ENCODE measurements at regions not wholly inside any gene's neighbourhood (a gene's known extent, or its start where the extent isn't known, plus 50 kb on each side); places are given as distances from the start of the nearest gene placed in this dataset.

GRCh38 chr3:72111265-72112205 lies 326.6 kb upstream of the PROK2 start:
- H3K27me3 ChIP-seq = no peaks in the 10 kb centered on the region
- H3K9me3 ChIP-seq = no peaks in the 10 kb centered on the region
- H3K4me3 ChIP-seq = no peak overlapping the region
- no peaks in the 10 kb centered on the region for H3K36me3 ChIP-seq
- intact Hi-C loops (cut with DNase I) = no loop called here
- DNase-seq (ENCODE audit: extremely low spot score) = no peak
- TF ChIP-seq EP300 (IDR thresholded peaks at IDR 0.05) (no peak), CTCF (IDR thresholded peaks at IDR 0.05) (no peak), POLR2A (IDR thresholded peaks at IDR 0.05; ENCODE audit: low read depth) (no peak), POLR2AphosphoS5 (IDR thresholded peaks at IDR 0.05) (no peak)
- WGBS = 38% methylated on average over 7 of the region's 7 CpGs
- no peak overlapping the region for H3K27ac ChIP-seq (replicated peaks in 1 of 4)
- H3K4me1 ChIP-seq = peaks cover 5 to 56% (median 29%) of the 10 kb centered on the region in 4 donors

GRCh38 chr3:72109327-72110259 lies 324.6 kb upstream of the PROK2 start:
- WGBS = 77% methylated on average over 17 of the region's 17 CpGs
- Histone ChIP-seq H3K4me3 (no peak overlapping the region), H3K27me3 (no peaks in the 10 kb centered on the region), H3K36me3 (no peaks in the 10 kb centered on the region), H3K9me3 (no peaks in the 10 kb centered on the region), H3K4me1 (peaks cover 4 to 46% (median 24%) of the 10 kb centered on the region in 4 donors), H3K27ac (replicated peaks in 1 of 4) (no peak overlapping the region)
- intact Hi-C loops (cut with DNase I) = no loop called here
- TF ChIP-seq EP300 (IDR thresholded peaks at IDR 0.05) = no peak
- TF ChIP-seq POLR2A (IDR thresholded peaks at IDR 0.05; ENCODE audit: low read depth) = no peak
- TF ChIP-seq CTCF (IDR thresholded peaks at IDR 0.05) = no peak
- no peak for TF ChIP-seq POLR2AphosphoS5 (IDR thresholded peaks at IDR 0.05)
- DNase-seq (ENCODE audit: extremely low spot score) = no peak

- 81% methylated on average over 6 of the region's 6 CpGs for WGBS
- Histone ChIP-seq H3K27me3 (no peaks in the 10 kb centered on the region), H3K9me3 (no peaks in the 10 kb centered on the region), H3K4me3 (no peak overlapping the region), H3K4me1 (peaks cover 17 to 26% (median 22%) of the 10 kb centered on the region in 4 donors), H3K36me3 (no peaks in the 10 kb centered on the region), H3K27ac (replicated peaks in 1 of 4) (no peak overlapping the region)
- TF ChIP-seq EP300 (IDR thresholded peaks at IDR 0.05) (no peak), POLR2A (IDR thresholded peaks at IDR 0.05; ENCODE audit: low read depth) (no peak), POLR2AphosphoS5 (IDR thresholded peaks at IDR 0.05) (no peak), CTCF (IDR thresholded peaks at IDR 0.05) (no peak)
- DNase-seq (ENCODE audit: extremely low spot score) = no peak
- intact Hi-C loops (cut with DNase I) = no loop called here
Observed at GRCh38 chr3:72105306-72105705, 320.4 kb upstream of the PROK2 start.

- Histone ChIP-seq H3K27ac (replicated peaks in 1 of 4) (no peak overlapping the region), H3K36me3 (no peaks in the 10 kb centered on the region), H3K4me3 (no peak overlapping the region), H3K9me3 (no peaks in the 10 kb centered on the region), H3K27me3 (no peaks in the 10 kb centered on the region), H3K4me1 (peaks cover 17 to 28% (median 20%) of the 10 kb centered on the region in 4 donors)
- intact Hi-C loops (cut with DNase I) = no loop called here
- DNase-seq (ENCODE audit: extremely low spot score) = no peak
- WGBS = 74% methylated on average over 5 of the region's 5 CpGs
- no peak for TF ChIP-seq CTCF (IDR thresholded peaks at IDR 0.05)
- no peak for TF ChIP-seq POLR2AphosphoS5 (IDR thresholded peaks at IDR 0.05)
- no peak for TF ChIP-seq POLR2A (IDR thresholded peaks at IDR 0.05; ENCODE audit: low read depth)
- TF ChIP-seq EP300 (IDR thresholded peaks at IDR 0.05) = no peak
Observed at GRCh38 chr3:72102112-72102616, 317.2 kb upstream of the PROK2 start.

All from esophagus muscularis mucosa (tissue), 4 donors.